Activated T-cell treated with anti-CD3 and anti-CD28 coated beads, Interleukin-2, amount 50 U/mL, for 72 hours (primary cell): ENCODE measurements at regions not wholly inside any gene's neighbourhood (a gene's known extent, or its start where the extent isn't known, plus 50 kb on each side); places are given as distances from the start of the nearest gene placed in this dataset.
"Not testable (repeated sequence)": the region's sequence is repeated elsewhere in the genome, so short reads cannot be mapped to it uniquely, and the experiment has no call there.

Experiments used
- ATAC-seq, 2 donors: fragments of 150-1000 bp; cut with Tn5 transposase; replicated peaks in 1 of 2; 2 replicates each; pipeline ENCODE4 v1.10.0; 2021; ENCODE audit warnings: moderate library complexity in 2 of 2, mild to moderate bottlenecking in 1 of 2
- DNase-seq, 2 donors: peaks; one replicate each; pipeline ENCODE4 v3.0.0; 2021 to 2022; ENCODE audit warnings: mixed read lengths in 1 of 2
- H3K27ac Mint-ChIP-seq: one replicate; pipeline ENCODE4 v1.8.0; 2022; ENCODE audit warnings: mild to moderate bottlenecking, moderate library complexity, mixed read lengths
- H3K27me3 Mint-ChIP-seq: one replicate; pipeline ENCODE4 v1.8.0; 2022; ENCODE audit warnings: low read depth, mixed read lengths
- H3K36me3 Mint-ChIP-seq, 2 donors: one replicate each; pipeline ENCODE4 v1.8.0; 2022; ENCODE audit warnings: mixed read lengths in 2 of 2, mild to moderate bottlenecking in 1 of 2; ENCODE audit not compliant: insufficient read depth in 2 of 2
- H3K4me1 Mint-ChIP-seq: one replicate; pipeline ENCODE4 v1.8.0; 2022; ENCODE audit warnings: low read depth, mixed read lengths
- H3K4me3 Mint-ChIP-seq, 2 donors: one replicate each; pipeline ENCODE4 v1.8.0; 2022; ENCODE audit warnings: mild to moderate bottlenecking in 2 of 2, mixed read lengths in 2 of 2, moderate library complexity in 2 of 2
- H3K9me3 Mint-ChIP-seq, 2 donors: one replicate each; pipeline ENCODE4 v1.8.0; 2022; ENCODE audit warnings: mixed read lengths in 2 of 2

DNA sequence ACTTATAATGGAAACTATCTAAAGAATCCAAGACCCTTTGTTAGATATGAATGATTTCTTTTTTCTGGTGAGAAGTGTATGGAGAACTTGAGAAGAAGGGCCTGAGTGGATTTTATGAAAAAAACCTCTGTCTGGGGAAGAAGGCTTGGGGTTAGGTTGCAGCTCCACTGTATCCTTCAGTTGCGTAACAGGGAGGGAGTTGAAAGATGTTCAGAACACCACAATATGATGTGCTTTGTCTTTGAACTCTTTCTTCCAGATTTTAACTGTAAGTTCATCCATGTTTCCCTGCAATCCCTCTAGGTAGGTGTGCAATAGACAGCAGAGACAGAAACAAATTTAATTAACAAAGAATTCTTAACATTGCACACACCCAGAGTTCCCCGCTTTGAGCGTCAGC, 125.8 kb upstream of the NFIA start:
- Mint-ChIP-seq H3K27ac (no peak overlapping the region), H3K36me3 (no peaks in the 10 kb centered on the region), H3K27me3 (peaks cover 7% of the 10 kb centered on the region), H3K9me3 (peaks cover 0 to 4% of the 10 kb centered on the region in 2 donors), H3K4me3 (no peak overlapping the region), H3K4me1 (no peaks in the 10 kb centered on the region)
- no peak for ATAC-seq
- DNase-seq = no peak

DNA sequence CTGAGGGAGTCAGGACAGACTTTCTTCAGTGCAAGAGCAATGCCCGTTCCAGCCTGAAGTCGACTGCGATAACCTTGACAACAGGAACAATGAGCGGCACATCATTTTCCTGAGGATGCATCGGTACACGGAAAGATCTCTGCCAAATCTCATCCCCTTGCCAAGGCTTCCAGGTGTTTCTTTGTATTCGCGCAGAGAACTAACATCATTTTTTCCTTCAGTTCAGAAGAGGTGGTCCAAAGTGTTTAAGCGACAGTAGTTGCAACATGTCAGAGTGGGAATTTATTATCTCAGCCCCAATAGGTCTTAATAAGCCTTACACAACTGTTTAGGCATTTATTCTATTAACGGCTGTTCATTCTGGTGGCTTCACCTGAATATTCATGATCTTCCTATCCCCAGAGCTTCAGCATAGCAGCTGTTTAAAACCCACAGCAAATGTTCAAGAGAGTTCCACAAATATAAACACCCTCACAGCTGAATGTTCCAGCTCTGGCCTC, 129.7 kb upstream of the NFIA start:
- Mint-ChIP-seq H3K4me1 (no peaks in the 10 kb centered on the region), H3K9me3 (peaks cover 0 to 4% of the 10 kb centered on the region in 2 donors), H3K27ac (no peak overlapping the region), H3K27me3 (peaks cover 20% of the 10 kb centered on the region), H3K4me3 (no peak overlapping the region), H3K36me3 (no peaks in the 10 kb centered on the region)
- DNase-seq (no peak), ATAC-seq (no peak)

DNA sequence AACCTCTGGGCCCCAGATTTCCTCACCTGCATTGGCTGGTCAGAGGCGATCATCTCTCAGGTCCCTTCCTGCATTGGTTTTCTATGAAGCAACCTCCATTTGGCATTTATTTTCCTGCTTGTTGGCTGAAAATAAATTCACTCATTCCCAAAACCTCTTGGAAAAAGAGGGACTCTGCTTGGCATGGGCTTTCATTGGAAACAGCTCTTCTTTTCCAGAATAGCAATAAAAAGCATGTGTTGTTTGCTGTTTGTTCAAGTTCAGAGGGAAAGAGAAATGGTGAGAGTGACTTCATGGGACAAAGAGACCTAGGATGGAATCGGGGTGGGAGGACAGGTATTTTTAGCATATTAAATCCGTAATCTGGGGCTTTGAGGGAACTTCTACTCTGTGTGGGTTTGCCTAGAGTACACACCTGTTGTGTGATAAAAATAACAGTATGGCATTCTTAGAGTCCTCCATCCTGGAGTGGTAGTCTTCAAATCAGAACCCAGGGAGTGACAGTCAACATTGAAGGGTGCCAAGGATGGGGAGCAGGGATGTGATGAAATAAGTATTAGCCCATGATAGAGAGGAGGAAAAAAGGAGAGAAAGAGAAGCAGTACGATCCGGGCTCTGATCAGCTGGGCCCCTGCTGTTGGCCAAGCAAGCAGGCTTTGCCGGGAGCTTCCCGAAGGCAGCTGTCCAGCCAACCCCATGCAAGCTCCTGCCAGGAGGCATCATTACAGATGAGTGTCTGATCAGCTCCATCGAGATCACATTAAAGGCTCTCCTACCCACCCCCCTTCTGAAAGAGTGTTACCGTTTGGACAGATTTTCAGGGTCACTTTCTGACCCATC, 131.9 kb upstream of the NFIA start:
- no peak for ATAC-seq
- Mint-ChIP-seq H3K27ac (no peak overlapping the region), H3K4me1 (no peaks in the 10 kb centered on the region), H3K36me3 (no peaks in the 10 kb centered on the region), H3K4me3 (no peak overlapping the region), H3K9me3 (peaks cover 0 to 4% of the 10 kb centered on the region in 2 donors), H3K27me3 (peaks cover 20% of the 10 kb centered on the region)
- DNase-seq = no peak

DNA sequence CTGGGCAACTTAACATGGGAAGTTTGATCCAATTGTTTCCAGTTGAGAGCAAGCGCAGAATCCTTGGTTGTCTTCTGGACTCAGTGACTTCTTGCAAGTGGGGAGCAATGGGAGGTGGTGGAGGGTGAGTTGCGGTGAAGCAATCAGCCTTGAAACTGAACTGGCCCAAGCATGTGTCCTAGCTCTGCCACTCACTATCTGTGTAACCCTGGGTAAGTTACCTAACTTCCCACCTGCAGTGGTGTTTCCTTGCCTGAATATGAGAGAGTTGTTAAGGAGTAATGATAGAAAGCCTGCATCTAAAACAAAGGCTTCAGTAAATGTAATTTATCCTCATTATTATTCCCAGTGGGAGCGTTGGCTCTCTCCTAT, 132.5 kb upstream of the NFIA start:
- H3K4me1 Mint-ChIP-seq = no peaks in the 10 kb centered on the region
- peaks cover 18% of the 10 kb centered on the region for H3K27me3 Mint-ChIP-seq
- peaks cover 0 to 3% of the 10 kb centered on the region in 2 donors for H3K9me3 Mint-ChIP-seq
- DNase-seq (no peak), ATAC-seq (no peak)
- no peak overlapping the region for H3K4me3 Mint-ChIP-seq
- no peaks in the 10 kb centered on the region for H3K36me3 Mint-ChIP-seq
- no peak overlapping the region for H3K27ac Mint-ChIP-seq

DNA sequence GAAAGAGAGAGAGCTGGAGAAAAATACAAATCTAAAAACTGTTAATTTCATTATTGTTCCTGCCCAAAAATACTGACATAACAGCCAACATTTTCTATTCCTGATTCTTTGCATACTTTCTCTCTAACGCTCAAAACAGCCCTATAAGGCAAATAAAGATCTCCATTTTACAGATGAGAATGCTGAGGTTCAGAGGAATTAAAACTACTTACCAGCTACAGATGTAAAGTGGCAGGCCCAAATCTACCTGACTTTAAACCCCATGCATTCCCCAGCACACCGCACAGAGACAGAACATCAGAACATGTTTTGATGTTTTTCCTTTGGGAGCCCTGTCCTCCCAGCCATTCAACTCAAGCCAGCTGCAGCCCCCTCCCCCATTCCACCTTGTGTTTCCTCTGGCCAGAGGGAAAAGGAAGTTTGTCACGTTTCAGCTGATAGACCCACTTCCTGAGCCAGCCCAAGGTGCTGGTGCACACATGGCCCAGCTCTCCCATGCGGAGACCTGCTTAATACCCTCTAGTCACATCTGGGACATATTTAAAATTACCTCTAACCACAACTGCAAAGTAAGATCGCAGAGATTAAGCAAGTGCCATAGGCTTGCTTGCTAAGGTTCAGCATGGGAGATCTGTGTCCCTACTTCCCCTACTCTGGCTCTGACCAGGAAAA, 133.1 kb upstream of the NFIA start:
- H3K36me3 Mint-ChIP-seq = no peaks in the 10 kb centered on the region
- H3K27me3 Mint-ChIP-seq = peaks cover 13% of the 10 kb centered on the region
- H3K9me3 Mint-ChIP-seq = no peaks in the 10 kb centered on the region
- DNase-seq (no peak), ATAC-seq (no peak)
- H3K27ac Mint-ChIP-seq = no peak overlapping the region
- no peaks in the 10 kb centered on the region for H3K4me1 Mint-ChIP-seq
- H3K4me3 Mint-ChIP-seq = no peak overlapping the region

DNA sequence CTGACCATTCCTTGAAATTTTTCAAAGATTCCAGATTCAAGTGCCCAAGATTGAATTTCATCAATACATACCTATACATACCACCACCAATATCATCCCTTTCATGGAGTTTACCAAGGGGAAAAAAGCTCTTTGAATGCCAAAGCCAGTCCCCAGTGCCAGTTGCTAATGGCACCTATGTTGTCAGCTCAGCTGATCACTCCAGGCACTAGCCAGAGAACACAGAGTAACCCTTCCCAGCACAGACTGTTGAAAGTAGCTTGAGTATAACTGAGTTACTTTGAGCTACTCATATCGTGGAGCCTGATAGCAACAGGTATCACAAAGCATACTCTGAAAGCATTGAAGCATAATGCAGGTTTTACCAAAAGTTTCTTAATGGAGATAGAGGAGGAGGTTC, 133.9 kb upstream of the NFIA start:
- Mint-ChIP-seq H3K27ac (no peak overlapping the region), H3K4me1 (no peaks in the 10 kb centered on the region), H3K27me3 (peaks cover 13% of the 10 kb centered on the region), H3K9me3 (no peaks in the 10 kb centered on the region), H3K36me3 (no peaks in the 10 kb centered on the region), H3K4me3 (no peak overlapping the region)
- DNase-seq (no peak), ATAC-seq (no peak)

DNA sequence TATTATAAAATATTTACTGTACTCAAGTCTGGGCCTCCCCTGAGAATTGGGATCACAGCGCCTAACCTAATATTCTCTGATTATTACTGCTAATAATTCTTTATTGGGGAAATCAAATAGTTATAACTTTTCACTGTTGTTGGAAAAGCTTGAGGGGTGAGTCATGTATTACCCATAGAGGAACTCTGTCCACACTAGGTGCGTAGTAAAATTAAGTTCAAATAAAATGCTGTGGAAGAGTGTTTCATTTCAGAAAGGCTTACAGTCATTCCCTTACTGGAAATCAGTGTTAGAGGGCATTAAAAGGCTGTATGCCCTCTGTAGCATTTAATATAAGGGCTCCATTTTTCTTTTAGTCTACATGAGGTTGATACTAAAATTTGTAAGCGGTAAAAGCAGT, 135.0 kb upstream of the NFIA start:
- peaks cover 13% of the 10 kb centered on the region for H3K27me3 Mint-ChIP-seq
- H3K27ac Mint-ChIP-seq = no peak overlapping the region

DNA sequence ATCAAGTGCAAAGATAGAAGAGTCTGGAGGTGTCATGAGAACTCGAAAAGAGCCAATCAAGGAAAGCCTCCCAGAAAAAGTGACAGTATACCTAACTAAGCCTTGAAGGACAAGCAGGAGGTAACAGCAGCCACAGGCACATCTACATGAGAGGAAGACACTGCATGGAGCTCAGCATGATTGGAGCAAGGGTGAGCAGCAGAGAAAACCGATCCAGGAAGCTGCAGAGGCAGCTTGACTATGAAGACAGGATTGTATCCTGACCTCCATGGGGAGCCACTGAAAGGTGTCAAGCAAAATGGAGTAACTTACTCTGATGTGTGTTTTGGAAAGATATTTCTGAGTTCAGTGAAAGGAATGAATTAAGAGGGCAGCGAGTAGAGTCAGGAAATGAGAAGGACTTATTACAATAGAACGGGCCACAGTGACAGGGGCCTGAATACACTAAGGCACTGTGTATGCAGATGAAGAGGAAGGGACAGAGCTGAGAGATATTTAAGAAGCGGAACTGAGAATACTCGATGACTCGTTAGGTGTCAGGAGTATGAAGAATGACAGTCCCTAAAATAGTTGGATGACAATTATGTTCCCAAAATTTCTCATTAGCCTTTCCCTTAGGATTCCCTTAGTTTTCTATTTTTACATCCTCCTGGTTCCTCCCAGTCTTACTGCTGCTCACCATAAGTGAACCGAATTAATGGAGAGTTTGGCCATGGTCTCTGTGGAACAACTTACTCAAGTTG, 139.3 kb upstream of the NFIA start:
- Mint-ChIP-seq H3K27ac (no peak overlapping the region), H3K36me3 (no peaks in the 10 kb centered on the region), H3K4me3 (no peak overlapping the region), H3K27me3 (peaks cover 11% of the 10 kb centered on the region), H3K4me1 (no peaks in the 10 kb centered on the region), H3K9me3 (no peaks in the 10 kb centered on the region)
- DNase-seq (no peak), ATAC-seq (no peak)

More for the DNA sequence above, 135.0 kb upstream of the NFIA start:
- H3K4me3 Mint-ChIP-seq = no peak overlapping the region
- H3K4me1 Mint-ChIP-seq = no peaks in the 10 kb centered on the region
- ATAC-seq = no peak
- no peaks in the 10 kb centered on the region for H3K9me3 Mint-ChIP-seq
- no peak for DNase-seq
- H3K36me3 Mint-ChIP-seq = no peaks in the 10 kb centered on the region

DNA sequence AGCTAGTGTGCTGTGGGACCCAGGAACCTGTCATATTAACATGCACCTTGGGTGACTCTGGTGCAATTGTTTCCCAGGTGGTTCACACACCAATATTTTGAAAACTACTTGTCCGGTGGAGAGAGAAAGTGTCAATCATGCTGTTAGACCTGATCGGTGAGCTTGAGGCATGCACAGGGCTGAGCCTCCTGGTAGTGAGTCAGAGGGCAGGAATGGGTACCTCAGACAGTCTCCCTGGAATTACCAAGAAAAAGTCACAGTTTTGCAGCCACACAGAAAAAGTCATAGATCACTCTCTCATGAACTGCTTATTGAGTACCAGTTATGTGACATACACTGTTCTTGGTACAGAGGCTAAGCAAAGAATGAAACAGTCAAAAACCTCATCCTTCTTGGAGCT, 140.1 kb upstream of the NFIA start:
- no peak overlapping the region for H3K27ac Mint-ChIP-seq
- no peaks in the 10 kb centered on the region for H3K4me1 Mint-ChIP-seq
- no peak overlapping the region for H3K4me3 Mint-ChIP-seq
- H3K36me3 Mint-ChIP-seq = no peaks in the 10 kb centered on the region
- H3K9me3 Mint-ChIP-seq = no peaks in the 10 kb centered on the region
- peaks cover 14% of the 10 kb centered on the region for H3K27me3 Mint-ChIP-seq
- DNase-seq = no peak
- ATAC-seq = no peak

DNA sequence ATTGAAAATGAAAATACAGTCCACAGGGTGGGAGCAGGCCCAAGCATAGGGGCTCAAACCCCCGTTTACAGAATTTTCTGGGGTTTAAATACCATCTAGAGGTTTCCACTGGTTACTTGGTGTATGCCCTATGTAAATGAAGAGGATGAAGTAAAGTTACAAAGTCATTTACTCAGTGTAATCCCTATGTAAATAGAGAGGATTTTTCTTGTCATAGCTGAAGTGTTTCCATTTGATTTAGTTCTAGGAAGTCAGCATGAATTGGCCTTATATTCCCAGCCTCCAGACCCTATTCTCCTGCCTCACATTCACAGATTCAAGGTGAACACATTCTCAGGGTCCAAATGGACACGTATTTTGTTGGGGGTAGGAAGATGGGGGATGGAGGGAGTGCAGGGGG, 141.7 kb upstream of the NFIA start:
- not testable (repeated sequence) for ATAC-seq, H3K4me1 Mint-ChIP-seq, H3K9me3 Mint-ChIP-seq, H3K4me3 Mint-ChIP-seq, DNase-seq, H3K27ac Mint-ChIP-seq, H3K36me3 Mint-ChIP-seq
- H3K27me3 Mint-ChIP-seq = peaks cover 30% of the 10 kb centered on the region

DNA sequence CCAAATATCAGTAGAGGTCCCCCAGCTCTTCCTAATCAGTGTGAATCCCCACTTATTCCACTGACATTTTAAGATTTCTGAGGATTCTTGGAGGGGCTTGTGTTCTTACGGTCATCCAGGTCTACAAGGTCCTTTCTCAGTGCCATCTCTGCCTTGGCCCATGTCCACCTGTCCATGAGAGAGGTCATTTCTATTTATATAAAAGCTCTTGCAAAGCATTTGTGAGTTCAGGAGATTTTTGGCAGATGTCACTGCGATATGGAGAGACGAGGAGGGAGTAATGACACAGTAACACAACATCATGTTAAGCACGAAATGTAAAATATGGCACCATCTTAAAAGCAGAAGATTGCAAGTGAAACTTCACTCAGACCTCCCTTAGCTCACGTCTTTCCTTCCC, 144.6 kb upstream of the NFIA start:
- no peaks in the 10 kb centered on the region for H3K36me3 Mint-ChIP-seq

DNA sequence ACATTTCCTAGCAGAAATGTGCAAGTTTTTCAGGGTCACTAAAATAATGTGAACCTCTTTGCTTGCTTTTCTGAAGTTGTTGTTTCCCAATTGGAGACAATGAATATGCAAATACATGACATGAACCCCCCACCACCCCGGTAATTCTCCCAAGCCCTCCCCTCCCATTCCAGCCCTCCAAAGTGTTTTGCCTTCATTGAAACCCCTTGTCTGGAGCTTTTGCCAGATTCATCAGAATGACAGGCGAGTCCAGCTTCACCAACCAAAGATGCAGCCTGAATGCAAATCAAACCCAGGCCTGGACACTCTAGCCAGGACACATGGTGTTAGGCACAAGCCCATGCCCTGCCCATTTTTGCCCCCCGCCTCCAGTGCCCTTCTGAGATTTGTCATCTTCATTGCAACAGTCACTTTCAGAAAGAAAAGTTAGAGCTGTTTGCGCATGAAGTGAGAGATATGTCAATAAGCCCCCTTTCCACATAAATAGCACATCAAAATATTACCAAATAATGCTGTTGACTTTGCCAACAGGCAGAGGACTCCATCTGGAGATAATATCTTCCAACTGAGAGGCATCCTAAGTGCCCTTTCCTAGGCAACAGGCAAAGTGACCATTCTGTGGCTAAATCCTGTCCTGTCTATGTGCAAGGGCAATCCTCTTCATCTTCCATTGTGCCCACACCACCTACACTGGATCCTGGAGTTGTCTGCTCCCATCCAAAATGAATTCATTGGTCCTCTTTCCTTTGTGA, 145.6 kb upstream of the NFIA start:
- ATAC-seq (no peak), DNase-seq (no peak)
- H3K4me3 Mint-ChIP-seq = no peak overlapping the region
- no peaks in the 10 kb centered on the region for H3K36me3 Mint-ChIP-seq
- H3K27me3 Mint-ChIP-seq = peaks cover 32% of the 10 kb centered on the region
- H3K4me1 Mint-ChIP-seq = peaks cover 5% of the 10 kb centered on the region
- H3K27ac Mint-ChIP-seq = no peak overlapping the region
- H3K9me3 Mint-ChIP-seq = no peaks in the 10 kb centered on the region

More for the DNA sequence above, 144.6 kb upstream of the NFIA start:
- Mint-ChIP-seq H3K27ac (no peak overlapping the region), H3K4me3 (no peak overlapping the region), H3K27me3 (peaks cover 32% of the 10 kb centered on the region), H3K9me3 (no peaks in the 10 kb centered on the region), H3K4me1 (peaks cover 5% of the 10 kb centered on the region)
- ATAC-seq = no peak
- DNase-seq = no peak

DNA sequence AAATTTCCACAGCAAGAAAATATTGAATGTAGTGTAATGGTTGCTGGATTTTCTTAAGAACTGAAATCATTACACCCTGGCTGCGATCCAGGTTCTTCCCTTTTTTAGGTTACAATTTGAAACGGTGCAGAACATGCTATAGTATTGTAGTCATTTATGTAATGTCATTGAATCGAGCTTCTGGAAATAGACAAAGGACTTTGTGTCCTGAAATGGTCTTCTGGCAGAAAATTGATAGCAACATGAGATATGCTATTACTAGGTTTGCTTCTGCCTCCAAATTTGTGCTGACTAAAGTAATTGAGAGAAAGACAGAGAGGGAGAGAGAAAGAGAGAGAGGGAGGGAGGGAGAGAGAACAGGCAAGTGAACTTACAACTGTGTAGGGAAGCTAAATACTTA, 146.2 kb upstream of the NFIA start:
- peaks cover 31% of the 10 kb centered on the region for H3K27me3 Mint-ChIP-seq
- H3K4me1 Mint-ChIP-seq = peaks cover 5% of the 10 kb centered on the region
- H3K36me3 Mint-ChIP-seq = no peaks in the 10 kb centered on the region
- DNase-seq (no peak), ATAC-seq (no peak)
- no peak overlapping the region for H3K27ac Mint-ChIP-seq
- no peak overlapping the region for H3K4me3 Mint-ChIP-seq
- no peaks in the 10 kb centered on the region for H3K9me3 Mint-ChIP-seq
